Testis (tissue), 2 donors: ENCODE measurements at regions not wholly inside any gene's neighbourhood (a gene's known extent, or its start where the extent isn't known, plus 50 kb on each side); places are given as distances from the start of the nearest gene placed in this dataset.

Source experiments
- CTCF ChIP-seq, 3 experiments: fragments of 450-650 bp in 2 of 3; fragments of 200-600 bp in 1 of 3; sonication (generic) in 1 of 3; IDR thresholded peaks; one replicate each; pipeline ENCODE4 v1.5.1; 2016 to 2019; ENCODE audit warnings: antibody characterized with exemption in 3 of 3, mild to moderate bottlenecking in 2 of 3, moderate library complexity in 1 of 3
- POLR2A ChIP-seq: fragments of 450-650 bp; IDR thresholded peaks from one replicate; pipeline ENCODE4 v1.6.1; 2017; ENCODE audit warnings: antibody characterized with exemption, mild to moderate bottlenecking, moderate library complexity

GRCh38 chr13:86795858-86796257 lies 875.3 kb upstream of the SLITRK5 start:
- TF ChIP-seq CTCF (IDR thresholded peaks at IDR 0.05) (no peak), POLR2A (no peak)
